ENCODE measurements at regions not wholly inside any gene's neighbourhood (a gene's known extent, or its start where the extent isn't known, plus 50 kb on each side); places are given as distances from the start of the nearest gene placed in this dataset.

DNA sequence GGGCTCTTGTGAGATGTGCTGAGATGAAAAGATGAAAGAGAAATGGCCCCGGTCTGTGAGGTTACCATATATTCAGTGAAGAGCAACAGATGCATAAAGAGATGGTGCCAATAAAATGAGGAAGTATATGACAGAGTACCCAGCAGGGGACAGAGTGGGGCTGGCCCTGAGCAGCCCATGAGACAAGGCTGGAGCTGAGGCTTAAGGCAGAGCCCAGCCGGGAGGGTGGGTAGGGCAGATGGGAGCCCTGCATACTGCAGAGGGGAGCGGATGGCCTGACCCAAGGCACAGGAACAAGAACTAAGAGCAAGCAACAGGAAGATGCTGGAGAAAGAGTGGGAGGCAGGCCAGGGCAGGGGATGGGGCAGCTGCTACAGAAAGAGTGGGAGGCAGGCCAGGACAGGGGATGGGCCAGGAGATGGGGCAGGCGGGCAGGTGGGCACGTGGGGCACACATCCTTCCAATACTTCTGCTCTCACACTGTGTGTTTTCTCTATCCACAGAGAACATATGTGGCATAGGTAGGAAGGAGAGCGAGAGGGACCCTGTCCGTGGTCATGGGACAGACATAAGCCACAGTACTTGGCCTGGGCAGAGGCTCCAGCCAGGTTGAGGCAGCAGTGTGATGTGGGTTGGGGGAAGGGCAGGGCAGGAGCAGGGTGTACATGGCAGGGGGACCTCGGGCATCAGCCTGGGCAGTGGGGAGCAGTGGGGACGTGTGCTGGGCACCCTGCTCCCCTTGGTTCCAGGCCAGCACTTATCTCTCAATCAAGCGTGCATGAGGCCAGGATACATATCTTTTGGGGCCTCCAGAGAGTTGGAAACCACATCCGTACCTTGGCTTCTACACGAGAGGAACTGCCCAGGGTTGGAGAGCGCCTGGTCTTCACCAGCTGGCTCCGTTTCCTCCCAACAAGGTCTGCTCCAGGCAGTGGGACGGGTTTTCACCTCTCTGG lies 91.6 kb upstream of the IKZF1 start:
- Mint-ChIP-seq H3K36me3 (ENCODE audit: low read depth) (no peaks in the 10 kb centered on the region), H3K27me3 (ENCODE audit: insufficient read depth) (peaks cover 3% of the 10 kb centered on the region; the same call in 1 of the 2 replicates), H3K27ac (no peak overlapping the region), H3K4me3 (no peak overlapping the region), H3K4me1 (ENCODE audit: low read depth) (no peaks in the 10 kb centered on the region), H3K9me3 (peaks cover 44% of the 10 kb centered on the region)
- TF ChIP-seq, protein P1, sequence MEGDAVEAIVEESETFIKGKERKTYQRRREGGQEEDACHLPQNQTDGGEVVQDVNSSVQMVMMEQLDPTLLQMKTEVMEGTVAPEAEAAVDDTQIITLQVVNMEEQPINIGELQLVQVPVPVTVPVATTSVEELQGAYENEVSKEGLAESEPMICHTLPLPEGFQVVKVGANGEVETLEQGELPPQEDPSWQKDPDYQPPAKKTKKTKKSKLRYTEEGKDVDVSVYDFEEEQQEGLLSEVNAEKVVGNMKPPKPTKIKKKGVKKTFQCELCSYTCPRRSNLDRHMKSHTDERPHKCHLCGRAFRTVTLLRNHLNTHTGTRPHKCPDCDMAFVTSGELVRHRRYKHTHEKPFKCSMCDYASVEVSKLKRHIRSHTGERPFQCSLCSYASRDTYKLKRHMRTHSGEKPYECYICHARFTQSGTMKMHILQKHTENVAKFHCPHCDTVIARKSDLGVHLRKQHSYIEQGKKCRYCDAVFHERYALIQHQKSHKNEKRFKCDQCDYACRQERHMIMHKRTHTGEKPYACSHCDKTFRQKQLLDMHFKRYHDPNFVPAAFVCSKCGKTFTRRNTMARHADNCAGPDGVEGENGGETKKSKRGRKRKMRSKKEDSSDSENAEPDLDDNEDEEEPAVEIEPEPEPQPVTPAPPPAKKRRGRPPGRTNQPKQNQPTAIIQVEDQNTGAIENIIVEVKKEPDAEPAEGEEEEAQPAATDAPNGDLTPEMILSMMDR (IDR thresholded peaks at IDR 0.05): no peak
- no peak for DNase-seq

DNA sequence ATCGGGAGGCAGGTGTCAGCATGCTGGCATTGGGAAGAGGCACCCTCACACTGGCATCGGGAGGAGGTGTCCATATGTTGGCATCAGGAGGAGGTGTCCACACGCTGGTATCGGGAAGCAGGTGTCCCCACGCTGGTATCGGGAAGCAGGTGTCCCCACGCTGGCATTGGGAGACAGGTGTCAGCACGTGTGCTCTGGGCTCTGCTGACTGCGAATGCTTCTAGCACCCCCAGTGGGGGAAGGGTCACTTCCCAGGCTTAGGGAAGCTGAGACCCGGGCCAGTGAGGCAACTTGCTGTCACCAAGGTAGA lies 92.5 kb upstream of the IKZF1 start:
- Mint-ChIP-seq H3K4me1 (ENCODE audit: low read depth) (no peaks in the 10 kb centered on the region), H3K27me3 (ENCODE audit: insufficient read depth) (peaks cover 4% of the 10 kb centered on the region; the same call in 1 of the 2 replicates), H3K27ac (no peak overlapping the region), H3K9me3 (peaks cover 44% of the 10 kb centered on the region), H3K36me3 (ENCODE audit: low read depth) (no peaks in the 10 kb centered on the region), H3K4me3 (no peak overlapping the region)
- TF ChIP-seq, protein P1 (IDR thresholded peaks at IDR 0.05): no peak
- no peak for DNase-seq

DNA sequence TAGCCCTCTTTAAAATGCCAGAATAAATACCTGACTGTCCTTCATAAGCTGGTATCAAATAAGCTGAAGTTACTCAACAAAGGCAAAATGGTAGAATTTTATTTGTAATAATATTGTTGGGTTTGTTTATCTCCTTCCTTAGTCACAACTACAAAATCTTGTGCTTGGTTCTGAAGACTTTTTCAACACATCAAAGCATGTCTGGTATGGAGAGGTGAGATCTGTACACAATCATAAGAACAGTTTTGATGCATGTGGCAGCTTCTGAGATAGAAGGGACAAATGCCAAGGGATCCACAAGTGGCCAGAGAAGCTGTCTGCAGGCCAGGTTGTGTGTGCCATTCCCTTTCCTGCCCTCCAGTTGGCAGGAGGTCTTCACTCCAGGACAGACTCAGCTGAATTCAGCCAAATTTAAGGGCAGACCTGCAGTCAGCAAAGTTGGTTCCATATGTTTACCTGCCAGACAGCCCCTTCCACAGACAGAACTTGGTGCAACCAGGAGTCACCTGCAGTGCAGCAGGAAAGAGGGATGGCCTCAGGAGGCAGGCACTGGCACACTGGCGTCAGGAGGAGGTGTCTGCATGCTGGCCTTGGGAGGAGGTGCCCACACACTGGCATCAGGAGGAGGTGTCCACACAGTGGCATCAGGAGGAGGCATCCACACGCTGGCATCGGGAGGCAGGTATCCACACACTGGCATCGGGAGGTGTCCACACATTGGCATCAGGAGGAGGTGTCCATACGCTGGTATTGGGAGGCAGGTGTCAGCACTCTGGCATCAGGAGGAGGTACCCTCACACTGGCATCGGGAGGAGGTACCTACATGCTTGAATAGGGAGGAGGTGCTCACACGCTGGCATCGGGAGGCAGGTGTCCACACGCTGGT lies 93.1 kb upstream of the IKZF1 start:
- DNase-seq: no peak
- H3K36me3 Mint-ChIP-seq (ENCODE audit: low read depth): no peaks in the 10 kb centered on the region
- peaks cover 45% of the 10 kb centered on the region for H3K9me3 Mint-ChIP-seq
- peaks cover 4% of the 10 kb centered on the region; the same call in 1 of the 2 replicates for H3K27me3 Mint-ChIP-seq (ENCODE audit: insufficient read depth)
- H3K4me1 Mint-ChIP-seq (ENCODE audit: low read depth): no peaks in the 10 kb centered on the region
- TF ChIP-seq, protein P1 (IDR thresholded peaks at IDR 0.05): no peak
- no peak overlapping the region for H3K4me3 Mint-ChIP-seq
- H3K27ac Mint-ChIP-seq: no peak overlapping the region

DNA sequence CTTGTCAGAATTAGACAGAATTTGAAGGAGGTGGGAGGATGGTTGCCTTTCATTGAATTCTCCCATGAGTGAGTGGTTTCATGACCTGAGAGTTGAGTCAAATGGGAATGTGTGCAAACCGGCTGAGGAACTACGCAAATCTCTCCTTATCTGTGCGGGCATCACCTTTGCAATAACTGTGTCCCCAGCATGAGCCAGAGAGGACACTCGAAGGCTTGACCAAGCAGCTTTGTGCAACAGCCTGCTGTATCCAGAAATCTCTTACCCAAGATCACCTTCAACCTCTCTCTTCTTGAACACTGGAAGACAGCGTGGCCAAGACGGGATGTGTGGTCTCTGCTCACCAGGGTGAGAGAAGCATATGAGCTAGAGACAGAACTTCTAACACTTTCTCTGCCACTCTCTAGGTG lies 93.8 kb upstream of the IKZF1 start:
- no peak overlapping the region for H3K4me3 Mint-ChIP-seq
- H3K4me1 Mint-ChIP-seq (ENCODE audit: low read depth): no peaks in the 10 kb centered on the region
- TF ChIP-seq, protein P1 (IDR thresholded peaks at IDR 0.05): no peak
- DNase-seq: no peak
- H3K27me3 Mint-ChIP-seq (ENCODE audit: insufficient read depth): peaks cover 4% of the 10 kb centered on the region; the same call in 1 of the 2 replicates
- no peaks in the 10 kb centered on the region for H3K36me3 Mint-ChIP-seq (ENCODE audit: low read depth)
- peaks cover 46% of the 10 kb centered on the region for H3K9me3 Mint-ChIP-seq
- no peak overlapping the region for H3K27ac Mint-ChIP-seq

DNA sequence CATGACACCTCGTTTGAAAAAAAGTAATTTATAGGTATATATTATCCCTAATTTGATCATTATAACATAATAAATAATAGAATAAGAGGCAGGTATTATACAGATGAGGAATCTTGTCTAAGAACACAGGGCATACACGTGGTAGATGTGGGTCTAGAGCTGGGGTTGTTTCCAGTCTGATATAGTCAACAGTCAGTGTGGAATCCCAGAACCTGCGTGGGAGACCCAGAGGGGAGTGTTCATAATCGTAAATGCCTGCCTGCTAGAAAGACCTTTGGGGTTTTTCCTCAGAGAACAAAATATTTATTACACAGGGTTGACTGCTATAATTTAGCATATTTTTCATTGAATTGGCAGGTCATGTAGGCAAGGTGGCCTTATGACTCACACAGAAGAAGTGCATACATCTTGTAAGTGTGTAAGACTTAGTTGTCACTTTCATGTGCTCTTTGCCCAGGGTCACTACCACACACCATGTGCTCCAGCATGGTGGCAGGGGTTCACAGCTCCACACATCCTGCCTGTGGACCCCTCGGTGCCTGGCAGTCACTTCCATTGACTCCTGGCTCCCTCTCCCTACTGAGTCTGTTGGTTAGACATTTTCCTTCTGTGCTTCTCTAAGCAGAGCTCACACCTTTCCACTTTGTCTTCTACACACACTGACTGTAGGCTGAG lies 94.9 kb upstream of the IKZF1 start:
- no peak for DNase-seq
- H3K4me3 Mint-ChIP-seq: no peak overlapping the region
- H3K27me3 Mint-ChIP-seq (ENCODE audit: insufficient read depth): peaks cover 4% of the 10 kb centered on the region
- peaks cover 42% of the 10 kb centered on the region for H3K9me3 Mint-ChIP-seq
- H3K4me1 Mint-ChIP-seq (ENCODE audit: low read depth): no peaks in the 10 kb centered on the region
- H3K27ac Mint-ChIP-seq: no peak overlapping the region
- TF ChIP-seq, protein P1 (IDR thresholded peaks at IDR 0.05): no peak
- no peaks in the 10 kb centered on the region for H3K36me3 Mint-ChIP-seq (ENCODE audit: low read depth)

Measured in HFFc6 (cell line).